HG02852 (cell line): ENCODE measurements at regions not wholly inside any gene's neighbourhood (a gene's known extent, or its start where the extent isn't known, plus 50 kb on each side); places are given as distances from the start of the nearest gene placed in this dataset.
"Not testable (repeated sequence)": the region's sequence is repeated elsewhere in the genome, so short reads cannot be mapped to it uniquely, and the experiment has no call there.

Source experiments
- ATAC-seq: cut with Tn5 transposase; IDR thresholded peaks from one replicate; pipeline ENCODE4 v1.9.1; 2021; ENCODE audit warnings: mild to moderate bottlenecking, moderate library complexity; ENCODE audit not compliant: unreplicated experiment

DNA sequence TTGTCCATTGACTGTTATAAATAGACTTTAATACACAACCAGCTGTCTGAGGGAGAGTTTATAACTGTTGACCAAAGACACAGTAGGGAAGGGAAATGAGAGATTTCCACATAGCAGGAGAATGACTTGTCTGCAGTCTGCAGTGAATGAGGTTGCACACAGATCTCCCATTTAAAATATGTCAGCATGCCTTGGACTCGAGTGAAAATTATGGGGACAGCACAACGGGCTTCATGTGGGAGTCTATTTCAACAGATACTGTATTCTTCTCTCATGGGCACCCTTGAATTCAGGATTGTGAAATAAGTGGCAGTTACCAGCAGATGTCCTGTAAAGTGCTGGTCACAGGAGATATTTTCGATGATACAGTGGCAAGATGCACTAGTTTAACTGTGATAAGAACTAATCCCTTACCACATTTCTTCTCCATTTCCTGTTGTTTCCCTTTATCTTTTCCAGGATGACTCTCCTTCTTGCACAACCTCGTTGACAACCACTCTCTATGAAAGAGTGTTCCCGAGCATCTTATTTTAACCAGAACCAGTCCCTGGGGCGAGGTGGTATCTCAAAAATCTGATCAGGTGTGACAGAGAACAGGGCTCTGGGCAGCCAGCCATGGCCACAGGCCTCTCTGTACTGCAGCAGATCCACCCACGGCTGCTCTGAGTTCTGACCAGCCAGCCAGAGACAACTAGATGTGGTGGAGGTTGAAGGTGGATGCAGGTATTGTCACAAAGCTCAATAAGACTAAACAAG, 51.5 kb upstream of the MAP3K1 start:
- ATAC-seq: no peak

DNA sequence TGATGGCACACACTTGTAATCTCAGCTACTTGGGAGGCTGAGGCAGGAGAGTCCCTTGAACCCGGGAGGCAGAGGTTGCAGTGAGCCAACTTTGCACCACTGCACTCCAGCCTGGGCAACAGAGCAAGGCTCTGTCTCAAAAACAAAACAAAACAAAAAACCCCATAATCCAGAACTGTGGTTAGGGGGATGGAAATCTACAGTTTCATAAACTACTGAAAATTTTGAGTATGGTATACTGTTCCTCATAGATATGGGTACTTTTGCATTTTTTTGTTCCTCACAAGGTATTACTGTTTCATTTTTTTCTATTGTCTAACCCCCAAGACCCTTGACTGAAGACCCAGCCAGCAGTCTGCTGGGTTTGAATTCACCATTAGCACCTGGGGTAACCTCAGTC, 52.2 kb upstream of the MAP3K1 start:
- no peak for ATAC-seq

DNA sequence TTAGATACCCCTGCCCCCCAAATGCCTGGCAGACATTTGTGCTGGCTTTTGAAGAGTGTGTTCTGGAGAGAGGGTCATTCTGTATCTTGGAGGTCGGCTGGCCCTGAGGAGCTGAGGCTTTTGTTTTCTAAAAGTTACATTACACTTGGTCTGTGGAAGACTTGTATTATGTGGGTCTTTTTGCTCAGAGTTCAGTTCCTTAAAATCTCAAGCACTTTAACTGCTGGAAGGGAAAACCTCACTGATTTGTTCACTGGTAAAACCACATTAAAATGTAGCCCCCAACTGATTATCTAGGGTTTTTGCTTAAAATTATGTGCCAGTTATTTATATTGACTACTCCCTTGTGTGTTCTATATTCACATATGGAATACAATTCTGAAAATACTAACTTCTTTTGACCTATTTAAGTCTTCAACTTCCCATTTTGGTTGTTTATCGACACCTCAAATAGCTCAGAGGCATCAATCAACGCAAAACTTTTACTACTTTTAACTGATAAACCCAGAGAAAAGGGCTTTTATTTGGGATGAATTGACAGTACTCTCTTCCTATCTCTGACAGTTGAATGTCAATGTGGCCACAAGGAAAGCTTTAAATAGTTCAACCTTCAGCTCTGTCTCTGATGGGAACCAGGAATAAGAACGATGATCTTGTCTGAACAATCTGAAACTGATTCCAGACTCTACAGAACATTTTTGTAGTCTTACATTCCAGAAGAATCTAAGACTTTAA, 54.0 kb upstream of the MAP3K1 start:
- no peak for ATAC-seq

DNA sequence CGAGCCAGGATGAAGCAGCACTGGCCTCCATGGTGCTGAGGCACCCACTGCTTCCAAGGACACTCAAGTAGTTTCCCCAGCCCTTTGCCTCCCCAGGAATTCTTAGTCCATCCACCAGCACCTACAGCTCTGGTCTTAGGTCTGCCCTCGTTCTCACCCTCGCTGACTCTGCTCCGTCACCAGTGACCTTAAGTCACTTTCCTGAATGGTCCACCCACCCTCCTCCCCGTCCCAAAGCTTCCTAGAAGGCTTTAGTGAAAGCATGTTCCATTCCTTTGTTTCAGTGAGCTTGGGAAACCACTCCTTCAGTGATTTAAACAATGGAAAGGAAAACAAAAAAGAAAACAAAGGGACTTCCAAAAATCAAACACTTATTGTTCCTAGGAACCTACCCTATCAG, 54.6 kb upstream of the MAP3K1 start:
- no peak for ATAC-seq

DNA sequence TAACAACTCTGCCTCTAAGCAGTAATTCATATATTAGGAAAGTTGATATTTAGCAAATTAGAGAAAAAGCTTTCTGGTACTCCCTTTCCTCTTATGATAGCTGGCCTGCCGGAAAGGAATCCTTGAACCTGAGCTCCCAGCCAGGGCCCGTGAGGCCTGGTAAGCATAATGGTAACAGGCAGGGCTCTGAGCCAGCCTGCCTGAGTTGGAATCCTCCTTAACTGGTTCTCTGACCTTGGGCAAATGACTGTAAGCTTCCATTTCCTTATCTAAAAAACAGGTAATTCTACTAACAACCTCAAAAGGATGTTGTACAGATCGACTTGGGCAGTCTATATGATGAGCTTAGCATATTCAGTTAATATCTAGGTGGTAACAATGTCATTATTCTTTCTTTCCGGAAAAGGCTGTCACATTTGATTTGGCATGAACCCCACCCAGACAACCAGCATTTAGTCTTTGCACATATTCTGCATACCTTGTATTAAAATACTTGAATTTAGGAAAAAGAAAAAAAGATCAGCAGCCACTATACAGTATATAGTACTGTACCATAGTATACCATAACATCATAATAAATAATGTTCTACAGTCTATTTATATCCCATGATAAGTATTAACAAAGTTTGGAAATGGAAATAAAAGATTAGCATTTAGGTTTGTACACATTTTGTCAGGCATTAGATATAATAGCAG, 55.7 kb upstream of the MAP3K1 start:
- no peak for ATAC-seq

DNA sequence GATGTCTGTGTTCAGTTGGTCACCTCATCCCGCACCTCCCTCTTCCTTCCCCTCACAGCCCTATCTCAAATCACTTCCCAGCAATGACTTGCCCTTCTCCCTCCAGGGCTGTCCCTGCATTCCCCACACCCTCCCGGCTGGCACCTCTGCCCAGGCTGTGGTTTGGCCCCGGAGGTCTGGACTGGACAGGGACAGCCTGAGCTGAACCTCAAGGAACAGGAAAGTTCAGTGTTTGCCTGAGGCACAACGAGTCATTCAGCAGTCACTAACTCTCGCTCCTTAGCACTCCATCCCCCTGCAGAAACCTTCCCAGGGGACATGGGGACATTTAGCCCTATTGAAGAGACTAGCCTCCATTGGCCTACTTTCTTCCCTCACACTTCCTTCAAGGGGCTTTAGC, 58.3 kb upstream of the MAP3K1 start:
- no peak for ATAC-seq

DNA sequence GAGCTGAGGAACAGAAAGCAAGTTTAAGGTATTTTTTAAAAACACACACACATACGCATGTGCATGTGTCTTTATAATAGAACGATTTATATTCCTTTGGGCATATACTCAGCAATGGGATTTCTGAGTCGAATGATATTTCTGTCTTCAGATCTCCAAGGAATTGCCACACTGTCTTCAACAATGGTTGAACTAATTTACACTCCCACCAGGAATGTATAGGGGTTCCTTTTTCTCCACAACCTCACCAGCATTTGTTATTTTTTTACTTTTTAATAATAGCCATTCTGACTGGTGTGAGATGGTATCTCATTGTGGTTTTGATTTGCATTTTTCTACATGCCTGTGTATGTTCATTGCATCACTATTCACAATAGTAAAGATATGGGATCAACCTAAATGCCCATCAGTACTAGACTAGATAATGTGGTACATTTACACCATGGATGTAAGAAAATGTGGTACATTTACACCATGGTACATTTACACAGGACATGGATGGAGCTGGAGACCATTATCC, 60.3 kb upstream of the MAP3K1 start:
- ATAC-seq: no peak

DNA sequence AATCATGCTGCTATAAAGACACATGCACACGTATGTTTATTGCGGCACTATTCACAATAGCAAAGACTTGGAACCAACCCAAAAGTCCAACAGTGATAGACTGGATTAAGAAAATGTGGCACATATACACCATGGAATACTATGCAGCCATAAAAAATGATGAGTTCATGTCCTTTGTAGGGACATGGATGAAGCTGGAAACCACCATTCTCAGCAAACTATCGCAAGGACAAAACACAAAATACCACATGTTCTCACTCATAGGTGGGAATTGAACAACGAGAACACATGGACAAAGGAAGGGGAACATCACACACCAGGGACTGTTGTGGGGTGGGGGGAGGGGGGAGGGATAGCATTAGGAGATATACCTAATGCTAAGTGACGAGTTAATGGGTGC, 61.8 kb upstream of the MAP3K1 start:
- not testable (repeated sequence) for ATAC-seq

DNA sequence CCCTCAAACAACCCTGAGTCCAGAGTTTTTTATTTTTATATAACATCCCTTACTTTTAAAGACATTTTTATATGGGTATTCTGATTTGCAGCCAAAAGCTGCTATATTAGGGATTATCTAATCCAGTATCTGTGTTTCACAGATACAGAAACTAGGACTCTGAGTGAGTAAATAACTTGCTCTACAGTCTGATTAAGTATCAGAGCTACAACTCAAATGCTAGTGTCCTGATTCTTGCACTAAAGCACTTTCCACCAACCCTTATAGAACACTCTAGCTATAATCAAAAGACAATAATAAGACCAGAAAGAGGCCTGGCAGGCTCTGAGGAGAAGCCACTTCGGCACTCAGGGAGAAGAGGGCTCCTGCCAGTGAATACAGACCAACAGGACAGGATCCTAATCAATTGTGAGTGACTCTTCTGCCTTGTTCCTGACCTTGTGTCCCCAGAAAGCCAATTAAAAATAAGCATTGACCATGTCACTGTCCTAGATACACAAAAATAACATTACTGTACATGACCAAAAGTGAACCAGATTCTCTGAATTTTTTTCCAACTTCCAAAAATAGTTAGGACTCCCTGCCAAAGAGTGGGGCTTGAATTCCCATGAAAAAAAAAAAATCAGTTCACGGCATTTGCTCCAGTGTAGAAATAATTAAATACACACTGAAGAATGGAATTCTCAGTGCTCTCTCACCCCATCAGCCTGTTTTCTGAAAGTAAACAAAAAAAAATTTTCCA, 63.6 kb upstream of the MAP3K1 start:
- ATAC-seq: no peak

DNA sequence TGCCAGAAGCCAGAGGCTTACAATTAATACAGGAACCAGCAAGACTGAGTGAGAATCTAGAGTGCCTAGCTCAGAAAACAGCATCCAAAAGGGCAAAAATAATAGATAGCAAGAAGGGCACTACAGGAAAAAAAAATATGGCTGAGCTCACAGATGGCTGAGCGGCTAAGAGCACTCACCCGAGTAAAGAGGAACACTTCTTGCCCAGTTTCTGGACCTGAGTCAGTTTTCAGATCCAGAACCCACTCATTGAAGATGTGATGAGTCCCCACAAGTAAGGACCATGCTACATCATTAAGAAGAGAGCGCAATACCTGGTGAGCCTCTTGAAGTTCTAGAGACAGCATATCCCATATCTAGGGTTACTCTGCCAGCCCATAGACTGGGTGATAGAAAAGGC, 65.5 kb upstream of the MAP3K1 start:
- ATAC-seq: no peak

DNA sequence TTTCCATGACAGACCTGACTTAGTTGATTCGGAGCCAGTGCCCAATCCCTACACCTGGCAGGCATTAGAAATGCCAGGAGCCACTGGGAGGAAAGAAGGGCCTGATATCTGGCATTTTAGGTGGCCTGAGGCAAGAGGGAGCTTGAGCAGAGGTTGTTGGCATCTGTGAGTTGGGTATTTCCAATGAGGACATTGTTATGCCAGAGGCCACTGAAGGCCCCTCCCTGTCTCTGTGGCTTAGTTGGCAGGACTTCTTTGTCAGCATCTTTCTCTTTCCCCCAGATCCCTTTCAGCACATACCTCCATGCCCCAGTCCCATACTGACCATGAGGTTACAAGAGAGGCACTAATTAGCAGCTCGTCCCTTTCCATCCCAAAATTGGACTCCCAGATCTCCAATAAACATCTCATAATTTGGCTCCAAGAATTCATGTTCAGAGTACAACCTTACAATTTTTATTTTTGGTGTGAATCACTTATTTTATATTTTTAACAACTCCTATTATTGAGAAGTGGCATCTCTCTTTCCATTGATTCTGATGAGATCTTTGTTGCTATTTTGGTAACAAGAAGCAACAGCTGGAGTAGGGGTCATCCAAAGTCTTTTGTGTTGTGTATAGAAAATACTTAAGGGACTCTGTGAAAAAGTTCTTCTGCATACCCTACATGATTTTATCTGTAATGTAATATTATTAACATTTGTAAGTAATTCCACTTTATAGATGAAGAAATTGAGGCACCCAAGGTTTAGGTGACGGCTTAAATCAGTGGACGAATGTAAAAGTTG, 68.6 kb upstream of the MAP3K1 start:
- ATAC-seq: no peak

DNA sequence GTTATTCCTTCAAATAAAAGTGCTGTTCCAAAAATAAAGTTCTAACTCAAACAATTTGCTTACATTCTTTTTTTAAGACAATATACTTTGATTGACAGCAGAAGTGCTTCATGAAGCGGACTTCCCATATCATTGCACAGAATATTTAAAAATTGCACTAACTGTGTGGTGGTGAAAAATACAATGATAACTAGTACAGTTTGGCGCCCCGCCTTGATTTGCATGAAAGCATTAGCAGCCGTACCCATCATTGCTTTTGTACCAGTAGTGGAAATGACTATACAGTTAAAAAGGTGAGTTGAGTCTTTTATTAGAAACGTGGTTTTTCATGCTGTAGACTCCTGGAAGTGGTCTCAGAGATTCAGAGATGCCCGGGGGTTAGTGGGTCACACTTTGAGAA, 69.5 kb upstream of the MAP3K1 start:
- no peak for ATAC-seq

DNA sequence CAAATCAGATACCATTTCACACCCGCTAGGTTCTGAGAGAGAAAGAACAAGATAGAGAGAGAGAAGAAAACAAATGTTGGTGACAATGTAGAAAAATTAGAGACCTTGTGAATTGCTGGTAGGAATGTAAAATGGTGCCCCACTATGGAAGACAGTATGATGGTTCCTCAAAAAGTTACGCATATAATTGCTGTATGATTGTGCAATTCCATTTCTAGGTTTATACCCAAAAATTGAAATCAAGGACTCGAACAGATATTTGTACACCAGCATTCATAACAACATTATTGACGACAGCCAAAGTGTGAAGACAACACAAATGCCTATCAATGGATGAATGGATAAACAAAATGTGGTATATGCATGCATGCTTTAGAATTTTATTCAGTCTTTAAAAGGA, 74.5 kb upstream of the MAP3K1 start:
- no peak for ATAC-seq

DNA sequence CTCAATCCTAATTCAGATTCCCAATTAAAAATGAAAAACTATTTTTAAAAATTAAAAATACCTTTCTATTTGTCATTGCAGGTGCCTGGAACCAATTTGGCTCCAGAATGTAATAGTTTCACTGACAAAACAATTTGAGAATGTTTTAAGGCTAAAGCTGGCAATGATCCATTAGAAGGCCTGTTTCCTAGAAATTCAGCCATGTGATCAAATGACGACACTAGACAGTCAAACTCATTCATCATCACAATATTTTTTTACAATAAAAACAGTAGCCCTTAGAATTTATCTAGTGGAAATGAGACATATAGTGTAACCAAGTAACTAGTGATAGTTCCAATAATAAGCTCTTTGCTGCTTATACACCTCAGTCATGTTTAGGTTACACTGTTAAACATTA, 75.4 kb upstream of the MAP3K1 start:
- ATAC-seq: no peak

DNA sequence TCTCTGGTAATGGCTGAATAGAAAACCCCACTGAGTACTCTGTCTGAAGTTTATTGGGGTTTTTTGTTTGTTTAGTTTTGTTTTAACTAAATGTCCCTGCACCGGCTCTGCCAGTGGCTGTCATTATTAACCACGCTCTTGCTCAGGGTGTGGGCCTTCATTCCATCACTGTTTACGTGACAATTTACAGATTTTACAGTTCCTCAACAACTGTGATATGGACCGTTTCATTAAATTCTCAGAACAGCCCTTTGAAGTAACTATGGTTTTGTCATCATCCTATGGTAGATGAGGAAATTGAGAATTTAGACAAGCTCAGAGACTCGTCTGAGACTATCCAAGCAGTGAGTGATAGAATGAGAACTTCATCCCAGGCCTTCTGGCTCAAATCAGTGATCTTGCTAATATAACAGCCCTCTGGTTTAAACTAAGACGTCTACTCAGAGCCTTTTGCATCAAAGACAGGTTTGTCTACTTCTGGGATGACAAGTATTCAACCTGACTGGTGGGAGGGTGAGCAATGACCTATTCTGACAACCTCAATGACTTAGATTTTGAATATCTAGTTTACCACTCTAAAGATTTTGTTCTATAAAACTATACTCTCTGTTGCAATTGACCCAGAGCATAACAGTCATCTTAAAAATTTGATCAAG, 77.3 kb upstream of the MAP3K1 start:
- no peak for ATAC-seq

DNA sequence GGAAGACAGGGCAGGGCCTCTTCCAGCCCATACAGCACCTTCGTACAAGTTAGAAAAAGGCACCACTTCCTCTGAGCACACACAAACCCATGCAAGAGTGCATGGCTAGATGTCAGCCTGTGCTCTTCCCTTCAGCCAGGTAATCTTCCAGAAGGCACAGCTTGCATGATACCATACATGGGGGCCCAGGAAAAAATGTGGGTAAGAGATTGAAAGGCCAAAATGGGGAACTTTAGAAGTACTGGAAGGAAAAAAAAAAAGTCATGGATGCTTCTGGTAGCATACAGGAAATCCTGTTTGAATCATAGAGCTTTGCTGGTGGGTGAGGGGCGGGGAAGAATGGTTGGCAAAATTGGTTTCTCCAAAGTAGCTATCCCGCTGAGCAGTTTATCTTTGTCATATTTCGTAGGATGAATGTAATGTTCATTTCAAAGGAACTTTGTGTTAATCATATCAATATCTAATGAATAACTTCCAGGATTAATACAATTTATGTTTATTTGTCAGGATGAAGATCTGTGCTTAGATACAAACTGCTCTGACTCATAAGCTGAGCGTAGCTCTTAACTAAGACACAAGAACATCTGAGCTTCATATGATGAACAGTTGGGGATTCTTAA, 78.2 kb upstream of the MAP3K1 start:
- no peak for ATAC-seq

DNA sequence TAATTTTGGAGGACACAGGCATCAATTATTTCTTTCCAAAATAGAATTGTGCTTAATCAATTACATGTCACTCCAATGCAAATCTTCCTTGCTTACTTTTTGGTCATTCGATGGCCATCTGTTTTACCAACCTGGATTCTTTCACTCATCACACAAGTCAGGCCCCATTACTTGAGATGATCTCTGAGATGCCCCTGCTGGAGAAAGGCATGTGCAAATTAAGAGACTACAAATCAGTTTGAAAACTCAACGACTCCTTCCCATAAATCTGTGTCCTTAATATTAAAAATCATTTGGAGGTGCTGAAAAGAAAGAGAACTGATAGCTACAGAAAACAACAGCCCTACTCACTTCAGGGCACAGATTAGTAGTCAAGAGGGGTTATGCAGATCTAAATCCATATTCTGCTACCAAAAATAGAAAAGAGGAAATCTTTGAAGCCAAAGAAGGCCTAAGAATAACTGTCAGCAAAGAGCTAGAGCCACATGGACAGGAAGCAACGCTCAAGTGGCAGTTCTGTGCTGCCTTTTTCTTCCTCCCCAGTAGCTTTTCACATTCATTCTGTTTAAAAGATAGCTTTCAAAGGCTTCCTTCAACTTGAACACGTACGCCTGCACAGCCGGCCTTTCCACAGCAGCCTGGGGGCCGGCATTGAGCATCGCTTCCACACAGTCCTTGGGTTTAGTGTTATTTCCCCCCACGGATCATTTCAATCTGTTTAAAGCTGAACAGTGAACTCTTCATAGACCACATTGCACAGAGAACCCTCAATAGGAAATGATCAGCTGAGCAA, 79.3 kb upstream of the MAP3K1 start:
- ATAC-seq: no peak

DNA sequence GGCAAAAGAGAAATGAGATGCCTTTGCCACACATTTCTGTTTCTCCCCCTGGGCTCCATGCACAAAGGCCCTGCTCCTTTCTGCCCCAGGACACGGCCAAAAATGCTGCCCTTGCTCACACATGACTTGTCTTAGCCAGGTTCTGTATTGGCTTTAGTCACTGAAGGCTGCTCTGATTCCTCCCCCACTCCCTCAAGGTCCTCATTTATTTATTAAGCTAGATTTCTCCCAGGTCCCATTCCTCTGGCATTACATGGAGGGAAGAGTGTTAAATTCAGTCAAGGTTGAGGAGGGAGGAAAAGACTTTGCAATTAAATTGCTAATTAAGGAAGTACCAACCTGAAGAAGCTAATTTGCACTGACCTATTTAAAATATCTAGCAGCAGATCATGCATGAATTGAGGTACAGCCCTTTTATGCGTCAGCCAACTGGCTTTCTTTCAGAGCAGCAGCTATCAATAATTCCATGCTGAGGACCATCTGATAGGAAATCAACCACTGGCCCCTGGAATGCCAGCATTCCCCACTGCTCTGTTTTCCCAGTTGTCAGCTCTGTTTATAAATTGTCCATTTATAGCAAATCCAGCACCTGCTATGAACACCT, 81.2 kb upstream of the MAP3K1 start:
- no peak for ATAC-seq
